Thyroid gland (tissue), 4 donors: ENCODE measurements at regions not wholly inside any gene's neighbourhood (a gene's known extent, or its start where the extent isn't known, plus 50 kb on each side); places are given as distances from the start of the nearest gene placed in this dataset.

Experiments used
- DNase-seq, 2 donors: peaks; one replicate each; pipeline ENCODE4 v3.0.0-alpha.2; 2019
- H3K27ac ChIP-seq, 3 donors: fragments of 200-600 bp; sonication (generic); 1 replicate in 2 of 3; 2 replicates in 1 of 3; pipeline ENCODE4 v1.5.1; 2016 to 2019; ENCODE audit warnings: mild to moderate bottlenecking in 1 of 3, moderate library complexity in 1 of 3
- H3K27me3 ChIP-seq: fragments of 200-600 bp; sonication (generic); one replicate; pipeline ENCODE4 v1.5.1; 2019
- H3K36me3 ChIP-seq, 2 donors: fragments of 200-600 bp; sonication (generic); one replicate each; pipeline ENCODE4 v1.5.1; 2016 to 2019
- H3K4me1 ChIP-seq, 2 donors: fragments of 200-600 bp; sonication (generic); one replicate each; pipeline ENCODE4 v1.5.1; 2017 to 2019
- H3K4me3 ChIP-seq, 3 donors: fragments of 200-600 bp; sonication (generic); replicated peaks in 1 of 3; 1 replicate in 2 of 3; 2 replicates in 1 of 3; pipeline ENCODE4 v1.5.1; 2016; ENCODE audit warnings: mild to moderate bottlenecking in 1 of 3
- H3K9me3 ChIP-seq: fragments of 200-600 bp; sonication (generic); one replicate; pipeline ENCODE4 v1.5.1; 2017
- POLR2A ChIP-seq, 2 donors: fragments of 450-650 bp; IDR thresholded peaks; one replicate each; pipeline ENCODE4 v1.6.1; 2017; ENCODE audit warnings: antibody characterized with exemption in 2 of 2, mild to moderate bottlenecking in 2 of 2, moderate library complexity in 1 of 2
- WGBS, 2 donors: methylation state at CpG; one replicate each; pipeline ENCODE4 v1.1.5; 2017; 5-methylcytosine and 5-hydroxymethylcytosine counted together
- intact Hi-C: fragments of 100-400 bp; cut with DNase I; formaldehyde crosslinking; loops from one replicate; pipeline ENCODE4 v1.15.1; 2023
- TF ChIP-seq, protein P1 (sequence below), 6 experiments: fragments of 200-600 bp in 3 of 6; fragments of 450-650 bp in 3 of 6; sonication (generic) in 3 of 6; IDR thresholded peaks; one replicate each; pipeline ENCODE4 v1.5.1; 2016 to 2019; ENCODE audit warnings: antibody characterized with exemption in 6 of 6, mild to moderate bottlenecking in 2 of 6, inconsistent platforms in 1 of 6, moderate library complexity in 1 of 6

- Histone ChIP-seq H3K27ac (no peak overlapping the region), H3K4me3 (no peak overlapping the region), H3K4me1 (no peaks in the 10 kb centered on the region), H3K36me3 (no peaks in the 10 kb centered on the region), H3K9me3 (no peaks in the 10 kb centered on the region), H3K27me3 (no peaks in the 10 kb centered on the region)
- intact Hi-C loops: loop anchor here (2.0 kb wide), 1 partner anchor 160 kb away; no protein-coding TSS in a partner anchor
- peak; percentile 52 to 66 for DNase-seq
- TF ChIP-seq, protein P1, sequence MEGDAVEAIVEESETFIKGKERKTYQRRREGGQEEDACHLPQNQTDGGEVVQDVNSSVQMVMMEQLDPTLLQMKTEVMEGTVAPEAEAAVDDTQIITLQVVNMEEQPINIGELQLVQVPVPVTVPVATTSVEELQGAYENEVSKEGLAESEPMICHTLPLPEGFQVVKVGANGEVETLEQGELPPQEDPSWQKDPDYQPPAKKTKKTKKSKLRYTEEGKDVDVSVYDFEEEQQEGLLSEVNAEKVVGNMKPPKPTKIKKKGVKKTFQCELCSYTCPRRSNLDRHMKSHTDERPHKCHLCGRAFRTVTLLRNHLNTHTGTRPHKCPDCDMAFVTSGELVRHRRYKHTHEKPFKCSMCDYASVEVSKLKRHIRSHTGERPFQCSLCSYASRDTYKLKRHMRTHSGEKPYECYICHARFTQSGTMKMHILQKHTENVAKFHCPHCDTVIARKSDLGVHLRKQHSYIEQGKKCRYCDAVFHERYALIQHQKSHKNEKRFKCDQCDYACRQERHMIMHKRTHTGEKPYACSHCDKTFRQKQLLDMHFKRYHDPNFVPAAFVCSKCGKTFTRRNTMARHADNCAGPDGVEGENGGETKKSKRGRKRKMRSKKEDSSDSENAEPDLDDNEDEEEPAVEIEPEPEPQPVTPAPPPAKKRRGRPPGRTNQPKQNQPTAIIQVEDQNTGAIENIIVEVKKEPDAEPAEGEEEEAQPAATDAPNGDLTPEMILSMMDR (IDR thresholded peaks at IDR 0.05): peak; percentile 48 to 90 (median 84)
- no peak for TF ChIP-seq POLR2A (IDR thresholded peaks at IDR 0.05)
- 46 to 50% methylated on average over 10 of the region's 10 CpGs for WGBS, 2 donors
Measured at GRCh38 chr15:94164202-94164807, 67.1 kb upstream of the MCTP2 start.

DNA sequence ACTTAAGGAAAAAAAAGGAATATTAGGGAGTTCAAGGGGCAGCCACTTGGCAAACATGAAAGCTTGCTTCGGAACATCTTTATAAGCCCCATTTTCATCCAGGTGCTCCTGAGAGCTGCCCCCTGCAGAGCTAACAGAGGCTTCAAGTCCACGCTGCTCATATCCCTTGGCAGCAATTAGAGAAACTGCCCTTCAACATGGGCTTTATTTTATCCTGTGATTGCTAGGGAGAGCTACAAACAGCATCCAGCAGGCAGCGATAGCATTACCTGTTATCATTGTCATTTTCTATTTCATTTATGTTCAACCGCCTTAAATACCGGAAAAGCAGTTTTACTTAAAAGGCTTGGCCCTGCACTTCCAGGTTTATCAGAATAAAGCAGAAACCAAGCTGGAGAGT is 68.4 kb upstream of the MCTP2 start:
- H3K4me1 ChIP-seq: no peaks in the 10 kb centered on the region
- no peak overlapping the region for H3K4me3 ChIP-seq
- intact Hi-C loops: no loop called here
- no peak overlapping the region for H3K27ac ChIP-seq
- DNase-seq: no peak
- no peaks in the 10 kb centered on the region for H3K36me3 ChIP-seq
- TF ChIP-seq POLR2A (IDR thresholded peaks at IDR 0.05): no peak
- TF ChIP-seq, protein P1 (IDR thresholded peaks at IDR 0.05): no peak
- no peaks in the 10 kb centered on the region for H3K27me3 ChIP-seq
- H3K9me3 ChIP-seq: no peaks in the 10 kb centered on the region
- WGBS, 2 donors: 85 to 86% methylated on average over 5 of the region's 5 CpGs

- no peaks in the 10 kb centered on the region for H3K9me3 ChIP-seq
- intact Hi-C loops: no loop called here
- no peaks in the 10 kb centered on the region for H3K36me3 ChIP-seq
- no peaks in the 10 kb centered on the region for H3K4me1 ChIP-seq
- H3K27me3 ChIP-seq: no peaks in the 10 kb centered on the region
- no peak for DNase-seq
- no peak overlapping the region for H3K4me3 ChIP-seq
- TF ChIP-seq POLR2A (IDR thresholded peaks at IDR 0.05): no peak
- TF ChIP-seq, protein P1 (IDR thresholded peaks at IDR 0.05): no peak
- 90 to 93% methylated on average over 3 of the region's 3 CpGs for WGBS, 2 donors
- no peak overlapping the region for H3K27ac ChIP-seq
Measured at GRCh38 chr15:94154255-94154654, 77.1 kb upstream of the MCTP2 start.

GRCh38 chr15:94145046-94145445 is 86.3 kb upstream of the MCTP2 start:
- TF ChIP-seq POLR2A (IDR thresholded peaks at IDR 0.05): no peak
- Histone ChIP-seq H3K27me3 (no peaks in the 10 kb centered on the region), H3K27ac (no peak overlapping the region), H3K9me3 (no peaks in the 10 kb centered on the region), H3K4me1 (no peaks in the 10 kb centered on the region), H3K4me3 (no peak overlapping the region), H3K36me3 (no peaks in the 10 kb centered on the region)
- intact Hi-C loops: no loop called here
- no peak for DNase-seq
- WGBS, 2 donors: 83% methylated on average over 4 of the region's 4 CpGs

- Histone ChIP-seq H3K36me3 (no peaks in the 10 kb centered on the region), H3K27ac (no peak overlapping the region), H3K27me3 (no peaks in the 10 kb centered on the region), H3K4me1 (no peaks in the 10 kb centered on the region), H3K9me3 (no peaks in the 10 kb centered on the region), H3K4me3 (no peak overlapping the region)
- intact Hi-C loops: no loop called here
- DNase-seq: no peak
- WGBS, 2 donors: 91 to 94% methylated on average over 2 of the region's 2 CpGs
- no peak for TF ChIP-seq POLR2A (IDR thresholded peaks at IDR 0.05)
- TF ChIP-seq, protein P1 (IDR thresholded peaks at IDR 0.05): no peak
Measured at GRCh38 chr15:94141802-94142201, 89.6 kb upstream of the MCTP2 start.
